HG02884 (cell line): ENCODE measurements at regions not wholly inside any gene's neighbourhood (a gene's known extent, or its start where the extent isn't known, plus 50 kb on each side); places are given as distances from the start of the nearest gene placed in this dataset.
"Not testable (repeated sequence)": the region's sequence is repeated elsewhere in the genome, so short reads cannot be mapped to it uniquely, and the experiment has no call there.

Experiments used
- ATAC-seq: cut with Tn5 transposase; IDR thresholded peaks from one replicate; pipeline ENCODE4 v1.9.1; 2021; ENCODE audit warnings: mild to moderate bottlenecking, moderate library complexity; ENCODE audit not compliant: unreplicated experiment

DNA sequence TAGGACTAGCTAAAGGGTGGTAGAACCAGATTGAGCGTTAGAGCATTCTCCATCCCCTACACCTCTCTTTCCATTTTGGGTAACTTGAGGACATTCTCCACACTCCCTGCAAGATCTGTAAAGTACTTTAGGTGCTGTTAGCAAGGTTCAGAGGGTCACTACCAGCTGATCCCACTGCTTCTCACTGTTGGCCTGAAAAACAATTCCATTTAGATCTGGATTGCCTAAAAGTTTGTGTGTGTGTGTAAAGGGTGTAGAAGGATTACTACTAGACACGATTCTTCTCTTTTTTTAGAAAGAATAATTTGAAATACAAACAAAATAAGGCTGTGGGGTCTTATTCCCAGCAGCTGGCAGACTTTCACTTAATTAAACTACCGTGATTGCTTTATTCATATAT is 95.1 kb upstream of the TMEM178A start:
- no peak for ATAC-seq

DNA sequence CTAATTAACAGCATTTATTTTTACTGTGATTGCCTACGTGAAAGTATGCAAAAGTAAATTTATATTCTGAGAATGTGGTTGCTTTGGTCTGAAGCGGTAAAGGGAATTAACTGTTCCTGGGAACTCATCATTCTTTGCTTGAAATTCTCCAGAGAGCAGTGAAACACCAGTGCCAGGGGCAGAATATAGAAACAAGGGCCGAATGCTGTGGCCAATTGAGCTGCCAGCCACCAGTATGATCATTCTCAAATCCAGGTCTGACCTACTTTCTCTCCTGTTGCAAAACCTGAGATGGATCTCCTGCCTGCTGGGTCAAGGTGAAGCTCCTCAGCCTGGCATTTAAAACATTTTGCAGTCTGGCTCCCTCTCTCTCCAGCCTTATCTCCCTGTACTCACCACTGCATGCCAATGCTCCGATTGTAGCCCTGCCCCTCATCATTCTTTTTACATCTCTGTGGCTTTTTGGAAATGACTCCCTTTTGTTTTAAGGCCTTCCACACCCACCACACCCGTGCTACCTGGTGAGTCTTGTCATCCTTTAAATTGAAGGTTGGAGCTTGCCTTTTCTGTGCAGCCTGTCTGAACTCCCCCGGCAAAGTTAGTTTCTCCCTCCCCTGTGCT is 94.5 kb upstream of the TMEM178A start:
- no peak for ATAC-seq

DNA sequence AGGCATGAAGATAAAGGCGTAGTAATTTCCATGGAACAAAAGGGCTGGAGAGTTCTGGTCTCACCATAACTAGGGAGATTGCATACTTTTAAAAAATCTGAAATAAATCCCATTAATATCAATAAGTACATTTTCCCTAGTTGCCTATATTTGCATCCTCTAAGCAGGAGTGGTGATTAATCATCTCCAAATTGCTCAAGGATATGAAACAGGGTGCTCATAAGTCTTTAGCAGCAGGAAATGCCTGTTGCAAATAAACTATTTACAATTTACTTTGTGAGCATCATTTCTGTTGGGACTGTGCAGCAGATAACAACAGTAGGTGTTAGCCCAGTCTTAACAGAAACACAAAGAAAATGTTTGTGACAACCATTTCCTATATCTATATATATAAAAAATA is 92.4 kb upstream of the TMEM178A start:
- ATAC-seq = no peak

DNA sequence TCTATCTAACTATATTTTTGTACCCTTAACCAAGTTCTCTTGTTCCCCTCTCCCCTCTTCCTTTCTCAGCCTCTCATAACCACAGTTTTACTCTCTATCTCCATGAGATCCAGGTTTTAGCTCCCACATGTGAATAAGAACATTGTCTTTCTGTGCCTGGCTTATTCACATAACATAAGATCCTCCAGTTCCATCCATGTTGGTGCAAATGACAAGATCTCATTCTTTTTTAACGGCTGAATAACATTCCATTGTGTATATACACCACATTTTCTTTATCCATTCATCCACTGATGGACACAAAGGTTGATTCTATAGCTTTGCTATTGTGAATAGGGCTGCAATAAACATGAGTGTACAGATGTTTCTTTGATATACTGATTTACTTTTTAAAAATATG is 83.9 kb upstream of the TMEM178A start:
- ATAC-seq = no peak

DNA sequence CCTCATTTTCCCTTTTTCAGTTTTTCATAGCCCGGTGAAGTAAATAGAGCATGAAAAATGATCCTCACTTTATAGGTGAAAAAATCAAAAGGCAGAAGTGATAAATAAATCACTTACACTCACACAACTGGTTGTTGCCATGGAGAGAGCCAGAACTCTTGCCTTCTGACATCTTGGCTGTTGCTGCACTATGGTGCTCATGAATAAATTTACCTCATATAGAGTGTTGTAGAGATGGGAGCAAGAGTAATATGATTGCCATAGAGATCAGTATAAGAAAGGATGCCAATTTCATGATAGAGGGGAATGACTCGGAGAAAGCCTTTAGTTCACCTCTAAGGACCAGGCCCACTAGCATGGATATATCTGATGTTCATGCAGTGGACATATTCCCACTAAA is 82.5 kb upstream of the TMEM178A start:
- ATAC-seq = no peak

DNA sequence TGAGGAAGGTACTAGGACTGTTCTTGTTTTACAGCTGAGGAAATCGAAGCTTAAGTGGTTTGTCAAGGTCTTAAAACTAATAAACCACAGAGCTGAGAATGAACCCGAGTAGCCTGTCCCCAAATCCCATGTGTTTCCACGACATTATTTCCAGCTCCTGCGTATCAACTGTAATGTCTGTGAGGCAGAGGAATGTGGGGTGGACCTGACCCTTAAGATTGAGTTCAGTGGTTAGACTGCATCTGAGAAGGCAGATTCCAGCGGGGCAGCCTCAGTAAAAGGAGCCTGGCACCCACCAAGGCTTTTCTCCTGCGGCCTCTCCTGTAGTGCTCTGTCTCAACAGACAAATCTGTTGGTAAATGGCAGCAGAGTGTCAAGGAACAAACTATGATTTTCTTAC is 81.9 kb upstream of the TMEM178A start:
- no peak for ATAC-seq

DNA sequence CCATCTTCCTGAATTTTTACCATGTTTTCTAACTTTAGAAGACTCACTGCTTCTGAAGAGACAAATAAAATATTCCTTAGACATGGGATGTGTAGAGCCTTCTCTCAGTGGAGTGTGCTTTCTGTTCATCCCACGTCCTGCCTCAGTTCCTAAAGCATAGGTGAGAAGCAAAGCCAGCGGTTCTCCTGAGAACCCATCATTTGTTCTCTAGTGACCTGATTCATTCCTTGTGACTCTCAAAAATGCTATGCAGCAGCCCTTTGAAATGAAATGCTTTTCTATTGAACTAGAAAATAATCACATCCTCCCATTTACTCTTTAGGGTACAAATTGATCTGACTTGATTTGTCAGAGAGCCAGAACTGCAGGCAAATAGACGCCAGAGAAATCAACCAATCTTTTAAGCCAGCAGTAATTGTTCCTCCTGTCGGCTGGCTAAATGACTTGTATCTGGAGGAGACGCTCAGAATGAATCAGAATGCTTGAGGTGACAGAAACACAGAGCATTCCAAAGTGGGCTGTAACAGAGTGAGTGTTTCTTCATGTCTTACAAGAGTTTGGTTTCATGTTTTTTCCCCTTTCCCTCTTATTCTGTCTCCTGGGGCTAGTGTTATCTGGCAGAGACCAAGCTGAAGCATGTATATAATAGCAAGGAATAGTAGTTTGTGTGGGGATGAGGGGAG is 81.3 kb upstream of the TMEM178A start:
- no peak for ATAC-seq

DNA sequence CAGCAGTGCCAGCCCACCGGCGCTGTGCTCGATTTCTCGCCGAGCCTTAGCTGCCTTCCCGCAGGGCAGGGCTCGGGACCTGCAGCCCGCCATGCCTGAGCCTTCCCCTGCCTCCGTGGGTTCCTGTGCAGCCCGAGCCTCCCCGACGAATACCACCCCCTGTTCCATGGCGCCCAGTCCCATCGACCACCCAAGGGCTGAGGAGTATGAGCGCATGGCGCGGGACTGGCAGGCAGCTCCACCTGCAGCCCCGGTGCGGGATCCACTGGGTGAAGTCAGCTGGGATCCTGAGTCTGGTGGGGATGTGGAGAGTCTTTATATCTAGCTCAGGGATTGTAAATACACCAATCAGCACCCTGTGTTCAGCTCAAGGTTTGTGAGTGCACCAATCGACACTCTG is 80.2 kb upstream of the TMEM178A start:
- not testable (repeated sequence) for ATAC-seq

DNA sequence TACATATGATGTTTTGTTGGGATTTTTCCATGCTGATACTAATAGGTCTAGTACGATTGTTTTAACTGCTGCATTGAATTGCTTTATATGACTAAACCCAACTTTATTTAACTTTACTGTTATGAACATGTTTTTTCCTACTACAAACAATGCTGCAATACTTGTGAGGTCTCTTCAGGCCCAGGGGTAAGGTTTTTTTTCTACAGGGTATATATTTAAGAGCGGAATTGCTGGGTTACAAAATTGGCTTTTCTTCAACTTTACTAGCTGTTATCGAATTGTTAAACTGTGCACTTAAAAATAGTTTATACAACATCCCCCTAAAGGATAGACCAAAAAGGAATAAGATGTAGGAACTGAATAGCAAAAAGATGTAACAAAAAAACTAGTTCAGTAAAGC is 78.5 kb upstream of the TMEM178A start:
- ATAC-seq = no peak

DNA sequence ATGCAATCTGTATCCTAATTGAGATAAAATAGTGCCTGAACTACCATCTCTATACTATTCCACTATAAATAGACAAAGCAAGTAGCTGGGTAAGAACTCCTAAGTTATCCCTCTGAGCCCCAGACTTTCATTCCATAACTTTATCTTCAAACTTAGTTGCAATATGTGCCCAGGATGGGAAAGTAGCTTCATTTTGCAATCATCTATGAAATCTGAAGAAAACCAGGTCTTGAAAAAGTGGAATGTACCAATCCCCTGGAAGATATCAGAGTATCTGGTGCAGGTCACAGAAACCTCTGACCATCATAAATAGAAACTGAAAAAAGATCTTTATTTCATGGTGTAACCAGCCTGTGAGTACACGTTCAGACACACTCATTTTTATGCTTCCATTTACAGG is 78.1 kb upstream of the TMEM178A start:
- no peak for ATAC-seq

DNA sequence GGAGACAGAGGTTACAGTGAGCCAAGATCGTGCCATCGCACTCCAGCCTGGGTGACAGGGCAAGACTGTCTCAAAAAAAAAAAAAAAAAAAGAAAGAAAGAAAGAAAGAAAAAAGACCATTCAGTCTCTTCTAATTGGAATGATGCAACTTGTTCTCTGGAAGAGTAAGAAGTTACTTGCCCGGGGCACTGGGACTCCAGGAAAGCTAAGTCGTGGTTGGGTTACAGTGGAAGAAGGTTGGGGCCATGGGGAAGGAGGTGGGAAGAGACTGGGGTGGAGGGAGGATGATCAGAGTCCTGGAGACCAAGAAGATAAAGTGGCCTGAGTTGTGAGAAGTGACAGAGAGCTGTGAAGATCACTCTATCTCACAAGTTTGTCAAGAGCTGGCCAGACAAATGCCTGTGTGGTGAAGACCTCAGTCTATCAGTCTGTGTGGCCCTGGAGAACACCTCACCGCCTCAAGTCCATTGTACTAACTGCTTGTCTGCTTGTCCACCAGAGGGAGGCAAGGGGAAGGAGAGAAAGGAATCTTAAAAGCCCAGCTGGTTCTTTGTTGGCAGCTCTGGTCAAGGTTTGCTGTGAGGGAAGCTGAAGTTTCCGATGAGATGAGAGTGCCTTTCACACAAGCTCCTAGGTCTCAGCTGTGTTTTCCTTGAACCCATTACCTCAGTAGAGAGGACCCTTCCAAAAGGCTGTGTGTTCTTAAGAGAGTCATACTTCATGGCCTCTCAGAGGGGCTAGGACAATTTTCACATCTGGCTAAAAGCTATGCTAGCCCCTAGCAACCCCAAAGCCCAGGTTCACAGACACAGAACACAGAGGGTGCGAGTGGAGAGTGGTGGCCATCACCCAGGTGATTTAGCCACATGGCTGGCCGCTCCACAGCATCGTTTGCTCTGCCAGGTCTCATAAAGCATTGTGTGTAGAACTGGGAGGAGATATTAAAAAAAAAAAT is 72.0 kb upstream of the TMEM178A start:
- ATAC-seq = no peak

DNA sequence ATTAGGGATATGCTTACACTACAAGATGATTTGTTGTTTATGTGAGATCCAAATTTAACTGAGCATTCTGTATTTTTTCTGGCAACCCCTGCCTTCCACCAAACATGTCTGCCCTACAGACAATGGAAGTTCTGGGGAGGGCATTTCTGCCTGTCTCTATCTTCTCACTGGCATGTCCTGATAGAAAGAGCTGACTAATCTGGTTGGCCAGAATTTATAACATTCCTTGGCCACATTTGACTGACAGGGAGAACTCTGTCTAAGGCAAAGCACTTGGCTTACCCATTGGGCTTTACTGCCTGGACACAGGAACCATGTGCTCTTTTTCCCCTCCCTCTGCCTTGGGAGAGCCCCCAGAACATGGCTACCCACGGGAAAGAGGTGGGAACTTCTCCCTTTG is 70.6 kb upstream of the TMEM178A start:
- no peak for ATAC-seq

DNA sequence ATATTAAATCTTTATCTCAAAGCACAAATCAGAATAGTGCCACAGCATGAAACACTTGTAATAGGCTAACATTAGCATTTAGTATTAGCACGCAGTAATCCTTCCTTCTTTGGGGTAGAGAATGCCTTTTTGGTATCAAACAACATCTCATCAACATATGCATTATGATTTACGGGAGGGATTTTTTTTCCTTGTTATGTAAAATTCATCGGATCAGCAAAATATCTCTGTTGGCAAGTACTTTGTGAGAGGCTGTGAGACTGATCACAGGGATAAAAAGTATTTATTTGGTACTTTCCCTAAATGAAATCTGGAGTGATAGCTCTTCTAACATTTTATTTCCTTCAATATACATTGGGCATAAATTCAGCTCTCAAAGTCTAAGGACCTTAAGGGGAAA is 68.4 kb upstream of the TMEM178A start:
- no peak for ATAC-seq

DNA sequence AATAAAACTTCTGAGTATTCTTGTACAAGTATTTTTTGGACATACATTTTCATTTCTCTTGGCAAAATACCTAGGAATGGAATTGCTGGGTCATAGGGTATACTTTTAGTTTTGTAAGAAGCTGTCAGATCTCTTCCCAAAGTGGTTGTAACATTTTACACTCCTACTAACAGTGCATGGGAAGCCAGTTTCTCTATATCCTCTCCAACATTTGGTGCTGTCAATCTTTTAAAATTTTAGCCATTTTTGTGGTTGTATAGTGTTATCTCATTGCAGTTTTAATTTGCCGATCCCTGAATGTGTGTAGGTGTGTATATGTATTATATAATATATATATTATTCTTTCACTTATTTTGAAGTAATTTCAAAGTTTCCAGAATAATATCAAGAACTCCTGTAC is 63.1 kb upstream of the TMEM178A start:
- ATAC-seq = no peak

DNA sequence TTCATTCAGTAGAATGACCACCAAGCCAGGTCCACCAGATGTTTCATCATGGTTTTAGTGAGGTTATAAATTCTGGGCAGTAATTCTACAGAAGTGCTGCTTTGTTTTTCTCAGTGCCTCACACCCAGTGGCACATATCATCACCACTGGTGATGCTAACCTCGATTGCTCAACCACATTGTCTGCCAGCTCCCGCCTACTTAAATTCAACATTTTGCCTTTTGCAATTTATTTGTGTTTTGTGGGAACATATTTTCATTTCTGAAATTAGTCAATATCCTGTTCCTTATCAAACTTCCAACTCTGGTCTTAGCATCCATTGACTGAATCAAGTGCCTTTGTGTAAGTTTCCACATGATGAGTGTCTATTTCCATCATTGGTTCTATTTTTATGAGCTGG is 62.3 kb upstream of the TMEM178A start:
- ATAC-seq = no peak

DNA sequence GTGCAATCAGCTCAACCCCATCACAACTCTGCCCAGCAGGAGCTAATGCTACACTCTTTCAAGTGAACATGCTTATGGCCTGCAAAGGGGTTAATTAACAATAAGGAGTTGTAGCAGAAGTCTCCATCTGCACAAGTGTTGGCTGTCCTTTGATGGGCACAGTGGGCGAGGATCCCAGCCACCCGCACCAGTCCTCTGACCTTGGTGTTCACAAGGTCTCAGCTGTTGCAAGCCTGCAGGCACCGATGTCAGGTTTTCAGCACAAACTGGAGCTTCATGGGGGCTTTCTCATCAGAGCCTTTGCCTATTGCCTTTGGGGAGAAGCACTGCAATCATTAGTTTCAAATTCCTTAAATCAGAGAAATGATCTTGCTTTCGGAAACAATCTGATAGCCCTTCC is 60.9 kb upstream of the TMEM178A start:
- no peak for ATAC-seq

DNA sequence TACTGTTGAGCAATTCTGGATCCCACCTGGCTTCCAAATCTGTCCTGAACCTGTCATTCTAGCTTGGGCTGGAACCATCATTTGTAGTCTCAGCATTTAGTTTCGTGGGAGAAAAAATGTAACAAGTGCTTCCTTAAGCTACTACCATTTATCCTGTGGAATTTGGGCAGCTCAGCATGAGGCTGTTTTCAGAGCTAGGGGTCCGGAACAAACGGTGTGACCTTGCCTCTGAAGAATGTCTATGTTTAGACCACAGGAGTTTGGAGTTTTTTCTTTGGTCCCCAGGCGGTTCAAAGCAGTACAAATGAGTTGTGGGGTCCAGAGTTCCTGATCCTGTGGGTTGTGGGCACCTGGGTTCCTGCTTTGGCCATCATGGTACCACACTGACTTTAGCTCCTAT is 59.1 kb upstream of the TMEM178A start:
- ATAC-seq = no peak

DNA sequence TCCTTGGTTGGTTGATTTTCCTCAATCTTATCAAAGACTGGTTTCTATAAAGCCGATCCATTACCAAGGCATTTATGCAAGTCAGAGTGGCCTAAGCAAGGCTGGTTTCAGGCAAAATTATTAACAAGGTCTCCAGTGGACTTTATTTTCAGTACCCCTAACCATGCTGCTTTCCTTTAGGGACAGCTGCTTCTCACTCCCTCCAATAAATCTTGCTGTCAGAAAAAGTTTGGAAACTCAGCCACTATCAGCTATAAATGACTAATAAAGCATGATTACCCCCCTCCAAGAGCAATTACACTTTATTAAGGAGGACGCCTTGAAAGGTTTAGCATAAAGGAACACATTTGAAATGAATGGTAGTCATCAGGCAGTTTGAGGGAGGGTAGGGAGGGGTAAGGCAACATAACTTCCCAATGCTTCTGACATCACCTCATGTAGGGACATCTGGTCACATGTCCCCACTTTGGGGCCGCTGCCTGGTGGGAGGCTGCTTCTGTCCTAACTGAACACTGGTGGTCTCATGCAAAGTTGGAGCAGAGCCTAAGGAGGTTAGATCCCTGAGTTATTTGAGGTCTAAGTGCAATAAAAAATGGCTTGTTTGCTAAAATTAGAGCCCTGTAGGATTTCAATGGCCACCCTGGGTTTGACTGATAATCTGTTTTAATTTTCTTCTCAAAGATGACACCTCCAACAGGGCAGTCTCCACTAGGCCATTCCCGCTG is 58.0 kb upstream of the TMEM178A start:
- ATAC-seq = no peak

DNA sequence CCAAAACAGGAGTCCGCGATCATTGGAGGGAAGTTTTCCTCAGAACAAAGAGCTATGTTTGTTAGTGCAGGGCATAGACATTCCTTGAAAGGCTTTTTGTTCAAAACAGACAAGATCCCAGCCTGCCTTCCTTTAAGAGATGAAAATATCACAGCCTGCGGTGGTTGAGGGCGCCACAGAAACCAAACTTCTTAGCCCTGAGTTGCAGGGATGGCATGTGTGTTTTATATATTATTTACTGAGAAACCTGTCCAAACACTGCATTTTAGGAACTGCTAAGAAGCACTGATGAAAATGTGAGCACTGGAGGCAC is 57.5 kb upstream of the TMEM178A start:
- no peak for ATAC-seq

DNA sequence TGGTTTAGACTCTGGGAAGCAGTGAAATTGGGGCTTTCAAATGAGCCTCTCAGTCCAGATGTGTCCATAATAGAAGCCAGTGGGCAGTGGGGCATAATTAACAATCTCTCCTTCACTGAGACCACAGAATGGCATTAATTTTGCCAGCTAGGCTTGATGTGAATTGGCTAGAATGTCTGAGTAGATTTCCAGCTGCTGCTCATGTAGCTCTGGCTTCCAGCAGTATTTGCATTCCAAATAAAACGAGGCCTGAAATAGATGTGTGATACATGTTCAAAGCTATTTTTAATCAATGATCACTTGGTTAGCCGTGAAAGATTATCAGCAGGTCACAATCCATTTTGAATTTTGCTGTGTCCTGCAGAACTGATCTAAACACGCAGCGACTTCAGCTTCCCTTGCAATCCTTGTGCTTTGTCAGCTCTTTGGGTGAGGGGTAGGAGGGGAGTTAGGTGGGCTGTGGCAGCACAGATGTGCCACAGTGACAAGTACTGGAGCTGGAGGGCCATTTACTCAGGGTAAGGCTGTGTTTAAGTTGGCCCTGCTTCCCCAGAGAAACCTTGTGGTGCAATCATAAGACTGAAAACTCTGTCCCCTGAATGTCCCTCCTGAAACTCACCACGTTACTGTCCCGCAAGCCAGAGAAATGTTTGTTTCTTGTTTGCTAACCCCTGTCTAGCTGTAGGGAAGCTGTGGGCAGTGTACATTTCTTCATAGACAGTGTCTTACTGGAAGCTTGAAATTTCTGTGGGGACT is 56.9 kb upstream of the TMEM178A start:
- no peak for ATAC-seq

DNA sequence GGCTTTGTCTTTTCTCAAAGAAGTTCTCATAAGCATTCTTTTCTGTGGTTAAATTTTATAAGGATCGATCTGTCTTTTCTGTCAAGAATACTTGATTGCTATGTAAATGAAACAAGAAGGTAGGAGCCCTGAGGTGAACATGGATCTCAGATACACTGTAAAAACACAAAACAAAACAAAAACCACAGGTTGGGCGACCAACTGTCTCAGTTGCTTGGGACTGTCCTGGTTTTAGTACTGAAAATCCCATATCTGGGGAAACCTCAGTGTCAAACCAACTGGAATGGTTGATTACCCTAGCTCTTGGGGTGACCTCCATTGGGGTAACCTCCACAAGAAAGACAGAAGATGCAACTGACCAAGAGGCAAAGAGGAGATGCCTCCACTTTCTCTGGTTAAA is 55.8 kb upstream of the TMEM178A start:
- no peak for ATAC-seq
